Loucy (cell line): ENCODE measurements at regions not wholly inside any gene's neighbourhood (a gene's known extent, or its start where the extent isn't known, plus 50 kb on each side); places are given as distances from the start of the nearest gene placed in this dataset.
"Not testable (repeated sequence)": the region's sequence is repeated elsewhere in the genome, so short reads cannot be mapped to it uniquely, and the experiment has no call there.

Experiments used
- H2AFZ ChIP-seq: fragments of 200-600 bp; sonication (generic); 2 replicates; pipeline ENCODE4 v1.6.0; 2016; ENCODE audit warnings: antibody characterized with exemption, mild to moderate bottlenecking, low read length, moderate library complexity
- H3F3A ChIP-seq: fragments of 200-600 bp; 2 replicates; pipeline ENCODE4 v1.6.0; 2016; ENCODE audit warnings: antibody characterized with exemption, low read depth, mild to moderate bottlenecking
- H3K27me3 ChIP-seq: fragments of 200-600 bp; sonication (generic); 2 replicates; pipeline ENCODE4 v1.6.1; 2014; ENCODE audit warnings: low read length, mild to moderate bottlenecking; ENCODE audit not compliant: insufficient read depth, poor library complexity, severe bottlenecking
- H3K36me3 ChIP-seq: fragments of 200-600 bp; sonication (generic); 2 replicates; pipeline ENCODE4 v1.6.1; 2016; ENCODE audit warnings: low read length; ENCODE audit not compliant: insufficient read depth
- H3K4me1 ChIP-seq: fragments of 200-600 bp; sonication (generic); 2 replicates; pipeline ENCODE4 v1.5.1; 2014; ENCODE audit warnings: low read length, mild to moderate bottlenecking; ENCODE audit not compliant: insufficient read depth, poor library complexity, severe bottlenecking
- H3K4me2 ChIP-seq: fragments of 200-600 bp; sonication (generic); 2 replicates; pipeline ENCODE4 v1.6.0; 2014; ENCODE audit warnings: antibody characterized with exemption, low read length, low read depth, mild to moderate bottlenecking; ENCODE audit not compliant: poor library complexity, severe bottlenecking
- H3K4me3 ChIP-seq: fragments of 200-600 bp; sonication (generic); 2 replicates; pipeline ENCODE4 v1.5.1; 2014; ENCODE audit warnings: low read length, mild to moderate bottlenecking, mixed read lengths; ENCODE audit not compliant: poor library complexity, severe bottlenecking
- H3K79me2 ChIP-seq: fragments of 200-600 bp; sonication (generic); 2 replicates; pipeline ENCODE4 v1.6.1; 2014; ENCODE audit warnings: low read length; ENCODE audit not compliant: insufficient read depth
- H3K9ac ChIP-seq: fragments of 200-600 bp; sonication (generic); 2 replicates; pipeline ENCODE4 v1.6.0; 2014; ENCODE audit warnings: mild to moderate bottlenecking, low read depth, low read length, moderate library complexity; ENCODE audit not compliant: poor library complexity, severe bottlenecking
- H3K9me2 ChIP-seq: fragments of 200-600 bp; sonication (generic); replicated peaks from 2 replicates; pipeline ENCODE4 v1.6.1; 2016; ENCODE audit warnings: low read depth, low read length, mixed read lengths
- H3K9me3 ChIP-seq: fragments of 200-600 bp; sonication (generic); 2 replicates; pipeline ENCODE4 v1.6.1; 2014; ENCODE audit warnings: mild to moderate bottlenecking, antibody characterized with exemption, low read length, low read depth; ENCODE audit not compliant: insufficient read depth
- H4K20me1 ChIP-seq: fragments of 200-600 bp; sonication (generic); 2 replicates; pipeline ENCODE4 v1.6.0; 2014; ENCODE audit warnings: antibody characterized with exemption, low read length, mild to moderate bottlenecking; ENCODE audit not compliant: insufficient read depth, poor library complexity, severe bottlenecking

DNA sequence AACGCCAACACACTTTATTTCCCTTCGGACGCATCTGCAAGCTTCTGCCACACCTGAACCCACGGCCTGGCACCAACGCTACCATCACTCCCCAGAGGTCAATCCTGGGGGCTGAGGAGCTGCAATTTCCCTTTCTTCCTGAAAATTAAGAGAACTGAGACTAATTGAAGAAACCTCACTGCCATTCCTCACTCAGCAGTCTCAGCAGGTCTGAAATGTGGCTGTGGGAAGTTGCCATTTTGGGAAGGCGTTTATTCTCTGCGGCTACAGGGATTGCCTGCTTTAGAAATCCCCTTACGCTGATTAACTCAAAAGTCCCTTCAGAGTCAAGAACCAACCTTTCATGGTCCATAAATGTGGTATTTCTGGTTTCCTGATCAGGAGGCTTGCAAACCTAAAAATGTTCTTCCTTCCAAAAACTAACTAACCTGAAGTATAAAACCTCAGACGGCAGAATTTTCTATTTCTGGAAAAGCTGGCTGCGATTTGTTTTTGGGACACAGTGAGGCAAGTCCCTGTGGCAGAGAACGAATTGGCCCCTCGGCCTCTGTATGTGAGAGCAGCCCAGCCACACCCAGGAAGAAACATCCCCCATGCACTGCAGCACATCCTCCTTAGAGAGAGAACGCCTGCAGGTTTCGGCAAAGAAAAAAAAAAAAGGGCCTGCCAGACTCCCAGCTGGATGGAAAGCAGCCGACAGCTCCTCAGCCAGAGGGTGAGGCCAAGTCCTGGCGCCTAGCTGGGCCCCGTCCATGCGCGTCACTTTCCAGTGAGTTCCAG, 5404.8 kb upstream of the TPTE start:
- H3F3A ChIP-seq, H3K27me3 ChIP-seq, H4K20me1 ChIP-seq, H3K9me3 ChIP-seq, H3K9me2 ChIP-seq, H3K4me2 ChIP-seq, H2AFZ ChIP-seq, H3K4me1 ChIP-seq, H3K9ac ChIP-seq, H3K36me3 ChIP-seq, H3K79me2 ChIP-seq, H3K4me3 ChIP-seq: not testable (repeated sequence)

DNA sequence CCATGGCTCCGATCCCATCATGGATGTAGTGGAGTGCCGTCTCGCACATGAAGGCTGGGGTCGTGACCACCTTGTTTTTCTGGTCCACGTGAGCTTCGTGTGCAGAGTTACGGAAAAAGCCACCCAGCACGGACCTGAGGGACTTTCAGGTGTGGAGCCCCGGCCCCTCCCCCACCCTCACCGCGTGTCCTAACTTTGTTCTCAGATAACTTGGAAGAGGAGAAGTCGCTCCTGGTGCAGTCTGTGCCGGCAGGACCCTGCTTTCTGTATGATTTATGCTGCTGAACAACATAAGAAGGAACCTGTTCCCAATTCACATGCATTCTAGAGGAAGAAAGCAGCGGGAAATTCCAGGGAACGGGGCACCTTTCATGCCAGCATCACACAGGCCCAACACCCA, 5404.2 kb upstream of the TPTE start:
- H3F3A ChIP-seq, H3K4me1 ChIP-seq, H3K4me3 ChIP-seq, H3K79me2 ChIP-seq, H3K9me3 ChIP-seq, H3K4me2 ChIP-seq, H3K27me3 ChIP-seq, H3K9ac ChIP-seq, H2AFZ ChIP-seq, H3K9me2 ChIP-seq, H3K36me3 ChIP-seq, H4K20me1 ChIP-seq: not testable (repeated sequence)

DNA sequence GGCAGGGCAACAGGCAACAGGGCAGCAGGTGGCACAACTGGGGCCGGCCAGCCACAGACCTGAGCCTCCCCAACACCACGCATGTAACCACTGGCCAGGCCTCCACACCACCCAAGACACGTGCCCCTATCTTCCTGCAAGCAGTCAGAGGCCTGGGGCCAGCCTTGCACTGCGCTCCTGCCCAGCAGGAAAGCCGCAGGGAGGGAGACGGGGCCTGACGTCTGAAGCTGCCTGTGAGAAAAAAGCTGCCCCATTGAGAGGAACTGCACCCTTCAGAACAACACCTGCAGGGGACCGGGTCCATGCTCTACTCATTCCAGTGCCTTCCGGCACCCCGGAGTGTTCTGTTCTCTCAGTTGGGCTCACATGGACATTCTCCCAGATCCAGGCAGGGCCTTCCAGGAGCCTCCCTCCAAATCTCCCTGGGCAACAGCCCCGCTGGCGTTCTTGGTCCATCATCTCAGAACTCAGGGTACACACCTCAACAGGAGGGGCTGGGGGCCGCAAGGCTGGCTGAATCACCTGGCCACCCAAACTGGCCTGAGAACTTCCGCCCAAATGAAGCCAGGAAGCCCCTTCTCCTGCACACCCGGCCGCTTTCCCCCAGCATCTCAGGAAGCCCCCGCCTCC, 5403.6 kb upstream of the TPTE start:
- not testable (repeated sequence) for H3K36me3 ChIP-seq, H3F3A ChIP-seq, H3K27me3 ChIP-seq, H3K4me1 ChIP-seq, H3K9me3 ChIP-seq, H3K4me3 ChIP-seq, H2AFZ ChIP-seq, H3K4me2 ChIP-seq, H3K79me2 ChIP-seq, H3K9me2 ChIP-seq, H3K9ac ChIP-seq, H4K20me1 ChIP-seq

DNA sequence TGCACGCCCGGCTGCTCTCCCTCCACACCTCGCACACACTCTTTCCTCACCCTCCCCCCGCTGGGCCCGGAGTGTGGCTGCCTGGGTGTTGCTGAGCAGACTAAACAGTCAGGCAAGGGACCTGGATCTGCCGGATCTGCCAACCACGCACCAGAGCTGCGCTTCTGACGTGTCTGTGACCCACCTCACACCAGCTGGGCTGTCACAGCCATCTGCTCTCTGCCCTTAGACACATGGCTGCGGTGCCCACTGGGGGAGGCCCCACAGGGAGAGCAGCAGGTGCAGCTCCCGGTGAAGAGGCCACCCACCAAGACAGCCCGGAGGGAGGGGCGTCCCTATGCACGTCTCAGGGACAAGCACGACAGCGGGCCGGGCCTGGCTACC, 5403.1 kb upstream of the TPTE start:
- H3K27me3 ChIP-seq, H3K36me3 ChIP-seq, H3F3A ChIP-seq, H3K9me3 ChIP-seq, H3K4me2 ChIP-seq, H3K9me2 ChIP-seq, H2AFZ ChIP-seq, H3K4me1 ChIP-seq, H3K4me3 ChIP-seq, H3K9ac ChIP-seq, H4K20me1 ChIP-seq, H3K79me2 ChIP-seq: not testable (repeated sequence)

DNA sequence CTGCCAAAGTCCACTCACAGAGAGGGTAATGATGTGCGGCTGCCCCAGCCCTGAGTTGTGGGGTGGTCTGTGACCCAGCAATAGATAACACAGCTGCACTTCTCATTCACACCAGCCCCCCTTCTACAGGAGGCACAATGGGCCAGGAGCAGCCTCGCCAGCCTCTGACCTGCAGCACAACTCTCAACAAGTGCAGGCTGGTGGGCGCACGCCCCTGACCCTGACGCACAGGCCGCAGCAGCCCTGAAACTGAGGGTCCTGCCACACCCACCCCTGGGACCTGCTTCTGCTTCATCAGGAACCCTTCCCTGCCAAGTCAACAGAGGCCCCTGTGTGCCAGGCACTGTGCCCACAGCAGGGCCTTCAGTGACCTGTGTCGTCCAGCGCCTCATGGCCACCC, 5402.2 kb upstream of the TPTE start:
- H3K4me1 ChIP-seq, H3K79me2 ChIP-seq, H3K4me2 ChIP-seq: not testable (repeated sequence)

DNA sequence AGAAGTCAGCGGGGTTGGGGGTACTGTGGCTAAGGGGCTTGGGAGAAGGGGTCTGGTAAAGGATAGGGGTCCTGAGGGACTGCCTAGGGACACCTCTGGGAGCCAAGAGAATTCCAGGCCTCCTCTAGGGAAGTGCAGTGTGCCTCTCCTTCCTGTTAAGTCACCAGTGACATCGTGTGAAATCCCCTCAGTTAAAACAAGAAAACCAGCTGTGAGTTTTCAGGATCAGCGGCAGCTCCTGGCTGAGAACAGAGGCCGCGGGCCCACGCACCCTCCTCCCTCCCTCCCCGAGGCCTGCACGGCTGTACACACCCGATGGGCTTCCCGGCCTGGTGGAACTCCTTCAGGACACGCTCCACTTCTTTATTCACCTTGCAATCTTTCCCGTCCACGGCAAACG, 5400.0 kb upstream of the TPTE start:
- not testable (repeated sequence) for H3K79me2 ChIP-seq, H3K27me3 ChIP-seq, H3K9me2 ChIP-seq, H3K9me3 ChIP-seq, H3K4me3 ChIP-seq, H3F3A ChIP-seq, H3K36me3 ChIP-seq, H4K20me1 ChIP-seq, H3K9ac ChIP-seq, H2AFZ ChIP-seq, H3K4me1 ChIP-seq, H3K4me2 ChIP-seq

More for the DNA sequence above, 5402.2 kb upstream of the TPTE start:
- not testable (repeated sequence) for H3K9me2 ChIP-seq, H2AFZ ChIP-seq, H4K20me1 ChIP-seq, H3K27me3 ChIP-seq, H3K4me3 ChIP-seq, H3K36me3 ChIP-seq, H3F3A ChIP-seq, H3K9ac ChIP-seq, H3K9me3 ChIP-seq

DNA sequence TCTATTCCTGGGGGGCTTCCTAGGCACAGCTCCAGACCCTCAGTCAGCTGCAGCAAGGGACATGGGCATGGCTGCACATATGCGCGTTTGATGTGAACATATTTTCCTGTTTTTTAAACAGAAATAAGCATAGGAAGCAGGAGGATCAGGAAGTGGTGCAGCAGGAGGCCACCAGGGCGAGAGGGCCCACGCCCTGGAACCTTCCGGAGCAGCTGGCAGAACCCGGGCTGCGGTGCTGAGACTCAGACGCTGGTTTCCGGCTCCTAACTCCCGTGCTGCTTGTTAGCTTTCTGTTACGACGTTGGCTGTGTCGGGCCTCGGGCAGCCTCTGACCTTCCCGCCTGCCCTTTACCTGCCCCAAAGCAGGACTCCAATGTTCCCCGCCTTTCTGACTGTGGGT, 5399.5 kb upstream of the TPTE start:
- not testable (repeated sequence) for H4K20me1 ChIP-seq, H3K4me3 ChIP-seq, H2AFZ ChIP-seq, H3K9me2 ChIP-seq, H3K36me3 ChIP-seq, H3K9me3 ChIP-seq, H3F3A ChIP-seq, H3K79me2 ChIP-seq, H3K27me3 ChIP-seq, H3K4me2 ChIP-seq, H3K9ac ChIP-seq, H3K4me1 ChIP-seq
